AG04449 (cell line): ENCODE measurements at regions not wholly inside any gene's neighbourhood (a gene's known extent, or its start where the extent isn't known, plus 50 kb on each side); places are given as distances from the start of the nearest gene placed in this dataset.

Experiments used
- CTCF ChIA-PET: fragments of 350-600 bp; formaldehyde crosslinking; extraction: SDS; loops from one replicate; lab custom pipeline; 2021; ENCODE audit warnings: antibody characterized with exemption; lab: Yijun Ruan, JAX
- POLR2A ChIA-PET: fragments of 400-600, 350-600 bp; formaldehyde crosslinking; extraction: SDS; loops from one replicate; lab custom pipeline; 2020; ENCODE audit warnings: antibody characterized with exemption, inconsistent platforms; lab: Yijun Ruan, JAX
- DNase-seq: peaks from one replicate; pipeline ENCODE4 v3.0.0-alpha.2; 2010; ENCODE audit warnings: low read depth, low spot score
- H3K4me3 ChIP-seq: 2 replicates; pipeline ENCODE4 v1.5.1; 2011; ENCODE audit warnings: low read depth, mild to moderate bottlenecking, control low read depth, low read length
- TF ChIP-seq, protein P1 (sequence below): IDR thresholded peaks from one replicate; pipeline ENCODE4 v1.5.1; 2011; ENCODE audit warnings: mild to moderate bottlenecking, moderate library complexity, low read length, control low read depth, inconsistent platforms; ENCODE audit not compliant: insufficient read depth; ENCODE audit errors: missing control alignments

DNA sequence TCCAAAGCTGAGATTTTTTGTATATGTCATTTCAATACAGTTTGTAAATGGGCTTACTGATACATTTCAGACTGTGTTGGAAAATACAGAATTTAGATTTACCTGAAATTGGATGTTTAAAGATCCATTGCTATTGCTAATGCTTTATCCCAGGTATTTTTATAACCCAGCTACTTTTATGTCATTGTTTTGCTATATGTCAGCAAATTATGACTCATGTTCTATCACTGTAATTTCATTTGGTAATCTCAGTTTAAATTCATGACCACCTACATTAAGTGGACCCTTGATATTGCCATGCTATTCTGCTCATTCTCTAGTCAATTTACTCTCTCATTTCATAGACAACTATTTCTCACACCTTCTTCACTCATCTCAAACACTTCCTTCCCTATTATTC is 281.2 kb downstream of the IPO8 start:
- ChIA-PET CTCF (no interaction called here), POLR2A (no interaction called here)
- TF ChIP-seq, protein P1, sequence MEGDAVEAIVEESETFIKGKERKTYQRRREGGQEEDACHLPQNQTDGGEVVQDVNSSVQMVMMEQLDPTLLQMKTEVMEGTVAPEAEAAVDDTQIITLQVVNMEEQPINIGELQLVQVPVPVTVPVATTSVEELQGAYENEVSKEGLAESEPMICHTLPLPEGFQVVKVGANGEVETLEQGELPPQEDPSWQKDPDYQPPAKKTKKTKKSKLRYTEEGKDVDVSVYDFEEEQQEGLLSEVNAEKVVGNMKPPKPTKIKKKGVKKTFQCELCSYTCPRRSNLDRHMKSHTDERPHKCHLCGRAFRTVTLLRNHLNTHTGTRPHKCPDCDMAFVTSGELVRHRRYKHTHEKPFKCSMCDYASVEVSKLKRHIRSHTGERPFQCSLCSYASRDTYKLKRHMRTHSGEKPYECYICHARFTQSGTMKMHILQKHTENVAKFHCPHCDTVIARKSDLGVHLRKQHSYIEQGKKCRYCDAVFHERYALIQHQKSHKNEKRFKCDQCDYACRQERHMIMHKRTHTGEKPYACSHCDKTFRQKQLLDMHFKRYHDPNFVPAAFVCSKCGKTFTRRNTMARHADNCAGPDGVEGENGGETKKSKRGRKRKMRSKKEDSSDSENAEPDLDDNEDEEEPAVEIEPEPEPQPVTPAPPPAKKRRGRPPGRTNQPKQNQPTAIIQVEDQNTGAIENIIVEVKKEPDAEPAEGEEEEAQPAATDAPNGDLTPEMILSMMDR = no peak
- no peak overlapping the region for H3K4me3 ChIP-seq
- no peak for DNase-seq

DNA sequence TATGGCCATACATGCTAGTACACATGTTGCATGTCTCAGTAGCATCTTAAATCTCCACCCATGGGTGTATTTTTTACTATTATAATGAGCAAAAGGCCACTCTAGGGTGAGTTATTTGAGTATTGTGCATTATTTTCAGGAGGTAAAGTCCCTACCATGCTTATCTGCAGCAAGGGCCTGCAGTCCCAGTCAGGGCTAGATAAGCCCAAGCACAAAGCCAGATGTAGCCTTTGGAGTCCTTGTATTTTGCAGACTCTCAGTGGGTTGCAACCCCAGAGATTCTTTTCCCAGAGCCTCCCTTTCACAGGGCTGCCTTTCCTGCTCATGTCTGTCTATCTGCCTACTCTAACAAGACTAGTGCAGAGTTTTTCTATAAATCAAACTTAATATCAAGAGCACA is 295.3 kb downstream of the IPO8 start:
- no peak for DNase-seq
- TF ChIP-seq, protein P1 = no peak
- POLR2A ChIA-PET = no interaction called here
- CTCF ChIA-PET = no interaction called here
- no peak overlapping the region for H3K4me3 ChIP-seq

DNA sequence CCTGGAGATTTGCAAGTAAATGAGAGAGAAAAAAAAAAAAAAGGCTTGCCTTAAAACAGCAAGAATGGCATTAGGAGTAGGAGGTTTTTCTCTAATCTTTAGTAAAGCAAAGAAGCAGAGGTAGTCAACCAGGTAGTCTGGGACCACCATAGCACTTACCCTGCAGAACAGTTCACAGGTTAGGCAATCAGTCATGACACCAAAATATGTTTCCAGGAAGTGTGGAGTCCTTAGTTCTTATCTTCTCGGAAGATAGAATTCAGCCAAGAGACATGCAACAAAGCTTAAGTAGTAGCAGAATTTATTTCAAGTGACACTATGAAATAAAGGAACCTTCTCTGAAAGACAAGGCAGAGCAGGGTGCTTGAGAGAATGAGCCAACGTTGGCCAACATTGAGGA is 295.8 kb downstream of the IPO8 start:
- DNase-seq = no peak
- ChIA-PET CTCF (no interaction called here), POLR2A (no interaction called here)
- H3K4me3 ChIP-seq = no peak overlapping the region
- TF ChIP-seq, protein P1 = no peak

DNA sequence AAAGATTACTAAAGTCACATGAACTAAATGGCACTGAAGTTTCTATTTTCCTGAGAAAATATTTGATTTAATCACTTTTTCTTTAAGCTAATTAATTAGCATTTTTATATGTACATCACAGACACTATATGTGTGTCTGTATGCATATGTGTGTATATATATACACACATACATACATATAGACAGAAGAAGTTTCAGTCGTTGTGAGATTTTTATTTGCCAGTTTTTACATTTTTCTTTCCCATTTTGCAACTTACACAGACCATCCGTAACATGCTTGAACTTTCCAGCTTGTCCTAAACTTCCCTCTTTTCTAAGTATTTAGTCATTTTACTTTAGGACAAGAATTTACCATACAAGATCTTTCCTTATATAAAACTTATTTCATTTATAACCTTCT is 299.1 kb downstream of the IPO8 start:
- H3K4me3 ChIP-seq = no peak overlapping the region
- ChIA-PET POLR2A (no interaction called here), CTCF (no interaction called here)
- DNase-seq = no peak
- TF ChIP-seq, protein P1 = no peak

DNA sequence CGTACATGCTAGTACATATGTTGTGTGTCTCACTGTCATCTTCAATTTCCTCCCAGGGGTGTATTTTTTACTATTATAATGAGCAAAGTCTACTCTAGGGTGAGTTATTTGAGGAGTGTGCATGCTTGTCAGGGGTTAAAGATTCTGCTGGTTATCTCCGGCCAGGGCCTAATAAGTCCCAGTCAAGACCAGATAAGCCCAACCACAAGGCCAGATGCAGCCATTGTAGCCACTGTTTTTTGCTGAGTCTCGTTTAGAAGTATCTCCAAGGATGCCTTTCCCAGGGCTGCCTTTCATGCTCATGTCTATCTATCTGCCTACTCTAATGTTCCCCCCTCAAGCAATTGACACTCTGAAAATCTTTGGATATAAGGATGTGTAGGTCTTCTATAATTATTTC is 300.5 kb downstream of the IPO8 start:
- CTCF ChIA-PET = no interaction called here

DNA sequence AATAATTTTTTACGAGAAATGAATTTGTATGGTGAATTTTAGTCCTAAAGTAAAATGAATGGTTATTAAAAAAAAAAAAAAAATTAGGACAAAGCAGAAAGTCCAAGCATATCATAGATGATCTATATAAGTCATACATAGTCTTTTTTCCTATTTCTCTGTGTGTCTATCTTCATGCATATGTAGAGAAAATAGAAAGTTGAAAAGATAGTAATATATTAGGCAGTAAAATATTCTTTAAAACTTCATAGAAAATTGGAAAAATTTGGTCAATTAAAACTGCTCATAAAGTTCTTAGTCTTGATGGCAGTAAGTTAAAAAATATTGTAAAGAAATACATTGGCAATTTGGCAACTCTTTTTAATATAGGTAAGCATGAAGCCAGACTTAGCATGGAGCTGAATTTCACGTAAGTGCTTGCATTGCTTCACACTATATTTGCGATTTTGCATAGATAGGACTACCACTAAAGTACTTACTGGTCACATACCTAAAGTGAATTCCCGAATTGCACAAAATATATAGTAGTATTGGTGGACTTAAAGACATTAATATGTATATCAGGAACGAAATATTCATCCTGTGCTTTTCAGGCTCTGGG is 303.8 kb downstream of the IPO8 start:
- no peak overlapping the region for H3K4me3 ChIP-seq
- ChIA-PET POLR2A (no interaction called here), CTCF (no interaction called here)
- TF ChIP-seq, protein P1 = no peak
- no peak for DNase-seq

More for the DNA sequence above, 300.5 kb downstream of the IPO8 start:
- TF ChIP-seq, protein P1 = no peak
- DNase-seq = no peak
- POLR2A ChIA-PET = no interaction called here
- H3K4me3 ChIP-seq = no peak overlapping the region
